Transverse colon (tissue), 4 donors: ENCODE measurements at regions not wholly inside any gene's neighbourhood (a gene's known extent, or its start where the extent isn't known, plus 50 kb on each side); places are given as distances from the start of the nearest gene placed in this dataset.

Source experiments
- DNase-seq: peaks from one replicate; pipeline ENCODE4 v3.0.0-alpha.2; 2019
- H3K27ac ChIP-seq, 4 donors: fragments of 200-600 bp; sonication (generic); 2 replicates each; pipeline ENCODE4 v1.5.1; 2016 to 2018; ENCODE audit warnings: inconsistent platforms in 4 of 4
- H3K27me3 ChIP-seq: fragments of 200-600 bp; sonication (generic); 2 replicates; pipeline ENCODE4 v1.5.1; 2017; ENCODE audit warnings: inconsistent platforms
- H3K36me3 ChIP-seq, 4 donors: fragments of 200-600 bp; sonication (generic); 2 replicates each; pipeline ENCODE4 v1.5.1; 2017 to 2019; ENCODE audit warnings: inconsistent platforms in 4 of 4
- H3K4me1 ChIP-seq, 4 donors: fragments of 200-600 bp; sonication (generic); 2 replicates each; pipeline ENCODE4 v1.5.1; 2017 to 2020; ENCODE audit warnings: inconsistent platforms in 4 of 4
- H3K4me3 ChIP-seq, 4 donors: fragments of 200-600 bp; sonication (generic); 1 replicate in 1 of 4; 2 replicates in 3 of 4; pipeline versions ENCODE4 v1.5.1 to v1.6.1; 2017 to 2019; ENCODE audit warnings: inconsistent platforms in 4 of 4
- H3K9me3 ChIP-seq, 2 donors: fragments of 200-600 bp; sonication (generic); 2 replicates each; pipeline ENCODE4 v1.5.1; 2017 to 2019; ENCODE audit warnings: inconsistent platforms in 2 of 2
- CTCF ChIP-seq, 5 experiments: fragments of 200-600 bp in 3 of 5; fragments of 450-650 bp in 2 of 5; sonication (generic) in 3 of 5; IDR thresholded peaks; 1 replicate in 2 of 5; 2 replicates in 3 of 5; pipeline ENCODE4 v1.5.1; 2016 to 2017; ENCODE audit warnings: antibody characterized with exemption in 5 of 5, inconsistent platforms in 3 of 5, mild to moderate bottlenecking in 2 of 5, moderate library complexity in 1 of 5
- EP300 ChIP-seq: sonication (generic); formaldehyde crosslinking; IDR thresholded peaks from one replicate; pipeline ENCODE4 v1.6.1; 2017; ENCODE audit warnings: antibody characterized with exemption, low read depth
- POLR2A ChIP-seq: fragments of 450-650 bp; IDR thresholded peaks from one replicate; pipeline ENCODE4 v1.6.1; 2016; ENCODE audit warnings: antibody characterized with exemption, mild to moderate bottlenecking, moderate library complexity
- POLR2AphosphoS5 ChIP-seq, 3 donors: sonication (generic); formaldehyde crosslinking; IDR thresholded peaks; one replicate each; pipeline ENCODE4 v1.6.1; 2016; ENCODE audit warnings: antibody characterized with exemption in 3 of 3
- WGBS, 2 donors: methylation state at CpG; one replicate each; pipeline ENCODE4 v1.1.5; 2018; ENCODE audit warnings: low coverage in 1 of 2; 5-methylcytosine and 5-hydroxymethylcytosine counted together
- in situ Hi-C, 4 donors: fragments of 200-750 bp; cut with MboI; loops; one replicate each; pipeline versions ENCODE4 v1.15.0 to v1.15.1; 2017; ENCODE audit warnings: low sequenced_read_pairs in 3 of 4, low pct_ligation_motif_present in 1 of 4, low pct_unique_long_range_greater_than_20kb in 1 of 4
- intact Hi-C: fragments of 100-400 bp; cut with DNase I; formaldehyde crosslinking; loops from one replicate; pipeline ENCODE4 v1.15.1; 2023; ENCODE audit warnings: low total_unique reads

- Histone ChIP-seq H3K27me3 (no peaks in the 10 kb centered on the region), H3K4me1 (no peaks in the 10 kb centered on the region), H3K9me3 (no peaks in the 10 kb centered on the region), H3K36me3 (no peaks in the 10 kb centered on the region), H3K4me3 (no peak overlapping the region), H3K27ac (no peak overlapping the region)
- TF ChIP-seq EP300 (no peak), POLR2A (no peak), CTCF (IDR thresholded peaks at IDR 0.05) (no peak)
- no peak for DNase-seq
- intact Hi-C loops, result no loop called here
- in situ Hi-C loops, result no loop called here
- WGBS, 2 donors, result 60 to 76% methylated on average over 5 of the region's 5 CpGs
These were observed 215.0 kb downstream of the MYCN start for GRCh38 chr2:16155366-16155765.

GRCh38 chr2:16154501-16155280 lies 214.3 kb downstream of the MYCN start:
- 85 to 94% methylated on average over 2 to 4 of the region's 4 CpGs for WGBS, 2 donors
- intact Hi-C loops, result no loop called here
- no peak for DNase-seq

GRCh38 chr2:16154061-16154460 lies 213.7 kb downstream of the MYCN start:
- H3K4me1 ChIP-seq, result no peaks in the 10 kb centered on the region
- H3K4me3 ChIP-seq, result no peak overlapping the region
- H3K27ac ChIP-seq, result no peak overlapping the region
- no peaks in the 10 kb centered on the region for H3K9me3 ChIP-seq
- DNase-seq, result no peak
- TF ChIP-seq CTCF (IDR thresholded peaks at IDR 0.05) (no peak), EP300 (no peak)
- in situ Hi-C loops, result no loop called here
- H3K36me3 ChIP-seq, result no peaks in the 10 kb centered on the region
- intact Hi-C loops, result no loop called here
- H3K27me3 ChIP-seq, result no peaks in the 10 kb centered on the region
- WGBS, 2 donors, result 85% methylated on average over 4 of the region's 4 CpGs; no CpG with 5 or more reads in 1 of the 2 donors

More at GRCh38 chr2:16154501-16155280, 214.3 kb downstream of the MYCN start:
- no peak overlapping the region for H3K27ac ChIP-seq
- H3K4me3 ChIP-seq, result no peak overlapping the region
- no peaks in the 10 kb centered on the region for H3K36me3 ChIP-seq
- no peaks in the 10 kb centered on the region for H3K27me3 ChIP-seq
- no peak for TF ChIP-seq POLR2A
- no peak for TF ChIP-seq CTCF (IDR thresholded peaks at IDR 0.05)
- in situ Hi-C loops, result no loop called here
- no peaks in the 10 kb centered on the region for H3K9me3 ChIP-seq
- no peaks in the 10 kb centered on the region for H3K4me1 ChIP-seq

- intact Hi-C loops (no loop called here), in situ Hi-C loops (no loop called here)
- Histone ChIP-seq H3K27ac (no peak overlapping the region), H3K36me3 (no peaks in the 10 kb centered on the region), H3K4me3 (no peak overlapping the region), H3K27me3 (no peaks in the 10 kb centered on the region), H3K9me3 (no peaks in the 10 kb centered on the region), H3K4me1 (no peaks in the 10 kb centered on the region)
- DNase-seq, result no peak
- no peak for TF ChIP-seq POLR2A
These were observed 213.3 kb downstream of the MYCN start for GRCh38 chr2:16153754-16154035.

GRCh38 chr2:16152928-16153753 lies 212.8 kb downstream of the MYCN start:
- DNase-seq, result no peak
- intact Hi-C loops, result no loop called here
- in situ Hi-C loops, result no loop called here

More at GRCh38 chr2:16152928-16153753, 212.8 kb downstream of the MYCN start:
- H3K27me3 ChIP-seq, result no peaks in the 10 kb centered on the region
- H3K9me3 ChIP-seq, result no peaks in the 10 kb centered on the region
- H3K36me3 ChIP-seq, result no peaks in the 10 kb centered on the region
- TF ChIP-seq POLR2AphosphoS5 (IDR thresholded peaks at IDR 0.05), result no peak
- TF ChIP-seq CTCF (IDR thresholded peaks at IDR 0.05), result no peak
- no peak for TF ChIP-seq EP300
- no peak for TF ChIP-seq POLR2A
- no peaks in the 10 kb centered on the region for H3K4me1 ChIP-seq
- H3K4me3 ChIP-seq, result no peak overlapping the region
- no peak overlapping the region for H3K27ac ChIP-seq
- 69 to 88% methylated on average over 2 to 3 of the region's 3 CpGs for WGBS, 2 donors
